GM18861 (cell line): ENCODE measurements at regions not wholly inside any gene's neighbourhood (a gene's known extent, or its start where the extent isn't known, plus 50 kb on each side); places are given as distances from the start of the nearest gene placed in this dataset.
"Not testable (repeated sequence)": the region's sequence is repeated elsewhere in the genome, so short reads cannot be mapped to it uniquely, and the experiment has no call there.

Experiments
- ATAC-seq: cut with Tn5 transposase; IDR thresholded peaks from one replicate; pipeline ENCODE4 v1.9.1; 2021; ENCODE audit not compliant: unreplicated experiment

- no peak for ATAC-seq
Measured at GRCh38 chr18:49731860-49732311, 81.4 kb downstream of the ACAA2 start.

- ATAC-seq, result no peak
Measured at GRCh38 chr18:49731421-49731841, 81.9 kb downstream of the ACAA2 start.

GRCh38 chr18:49730951-49731391 is 82.4 kb downstream of the ACAA2 start:
- no peak for ATAC-seq

- no peak for ATAC-seq
Measured at GRCh38 chr18:49728542-49728941, 84.8 kb downstream of the ACAA2 start.

GRCh38 chr18:49727816-49728215 is 85.5 kb downstream of the ACAA2 start:
- no peak for ATAC-seq

- ATAC-seq, result no peak
Measured at GRCh38 chr18:49726675-49726963, 86.7 kb downstream of the ACAA2 start.

GRCh38 chr18:49725809-49726674 is 87.3 kb downstream of the ACAA2 start:
- no peak for ATAC-seq

GRCh38 chr18:49723648-49724180 is 89.6 kb downstream of the ACAA2 start:
- peak; percentile 46 for ATAC-seq

GRCh38 chr18:49722477-49722876 is 90.9 kb downstream of the ACAA2 start:
- no peak for ATAC-seq

- no peak for ATAC-seq
Measured at GRCh38 chr18:49721981-49722380, 91.4 kb downstream of the ACAA2 start.

GRCh38 chr18:49720944-49721343 is 92.4 kb downstream of the ACAA2 start:
- not testable (repeated sequence) for ATAC-seq

GRCh38 chr18:49717617-49718016 is 95.7 kb downstream of the ACAA2 start:
- no peak for ATAC-seq

- no peak for ATAC-seq
Measured at GRCh38 chr18:49716035-49716434, 97.3 kb downstream of the ACAA2 start.

- no peak for ATAC-seq
Measured at GRCh38 chr18:49709347-49709690, 104.0 kb downstream of the ACAA2 start.

- no peak for ATAC-seq
Measured at GRCh38 chr18:49708662-49709346, 104.5 kb downstream of the ACAA2 start.

GRCh38 chr18:49707599-49707998 is 105.7 kb downstream of the ACAA2 start:
- no peak for ATAC-seq

GRCh38 chr18:49704334-49704733 is 109.0 kb downstream of the ACAA2 start:
- no peak for ATAC-seq

GRCh38 chr18:49701190-49701589 is 112.1 kb downstream of the ACAA2 start:
- ATAC-seq, result no peak

- no peak for ATAC-seq
Measured at GRCh38 chr18:49699303-49699702, 114.0 kb downstream of the ACAA2 start.

- ATAC-seq, result no peak
Measured at GRCh38 chr18:49698525-49699025, 114.8 kb downstream of the ACAA2 start.

GRCh38 chr18:49697757-49698524 is 115.4 kb downstream of the ACAA2 start:
- ATAC-seq, result no peak
